Mucosa of descending colon (tissue), 3 donors: ENCODE measurements at regions not wholly inside any gene's neighbourhood (a gene's known extent, or its start where the extent isn't known, plus 50 kb on each side); places are given as distances from the start of the nearest gene placed in this dataset.

ENCODE experiments used
- ATAC-seq: fragments of 200-7000 bp; cut with Tn5 transposase; one replicate; pipeline ENCODE4 v1.9.1; 2020; ENCODE audit warnings: mild to moderate bottlenecking, moderate library complexity
- DNase-seq, 3 donors: peaks; one replicate each; pipeline ENCODE4 v3.0.0-alpha.2; 2020
- H3K36me3 ChIP-seq: fragments of 200-600 bp; one replicate; pipeline ENCODE4 v1.8.0; 2021; ENCODE audit warnings: low read depth, mild to moderate bottlenecking
- H3K4me1 ChIP-seq: fragments of 200-600 bp; one replicate; pipeline ENCODE4 v1.8.0; 2021; ENCODE audit warnings: low read depth, mild to moderate bottlenecking
- H3K4me3 ChIP-seq: fragments of 200-600 bp; one replicate; pipeline ENCODE4 v1.8.0; 2021; ENCODE audit warnings: mild to moderate bottlenecking
- H3K9me3 ChIP-seq: fragments of 200-600 bp; one replicate; pipeline ENCODE4 v1.8.0; 2021; ENCODE audit warnings: mild to moderate bottlenecking
- CTCF ChIP-seq: fragments of 200-600 bp; IDR thresholded peaks from one replicate; pipeline ENCODE4 v1.8.0; 2022; ENCODE audit warnings: antibody characterized with exemption, mild to moderate bottlenecking
- intact Hi-C, 2 donors: fragments of 100-400 bp; cut with DNase I in 1 of 2; cut with micrococcal nuclease in 1 of 2; formaldehyde crosslinking; loops; one replicate each; pipeline versions ENCODE4 v1.11.0 to v1.11.1; 2022; cut with DNase I, micrococcal nuclease
- donor health status: DM: no; HTN: no; CAD: no; lungs with moderate emphysema.
- donor health status: DM: no; HTN: no; CAD: no.
- donor health status: DM: no; HTN: yes; CAD: no.

- intact Hi-C loops = no loop called here
- no peak for TF ChIP-seq CTCF
- no peaks in the 10 kb centered on the region for H3K36me3 ChIP-seq
- no peaks in the 10 kb centered on the region for H3K4me1 ChIP-seq
- no peaks in the 10 kb centered on the region for H3K9me3 ChIP-seq
- ATAC-seq = no peak
- DNase-seq = no peak
- no peak overlapping the region for H3K4me3 ChIP-seq
Observed at GRCh38 chr9:87278971-87279733, 218.5 kb upstream of the DAPK1 start.

- ATAC-seq = no peak
- intact Hi-C loops = no loop called here
- no peaks in the 10 kb centered on the region for H3K9me3 ChIP-seq
- H3K36me3 ChIP-seq = no peaks in the 10 kb centered on the region
- no peak overlapping the region for H3K4me3 ChIP-seq
- DNase-seq = no peak
- no peaks in the 10 kb centered on the region for H3K4me1 ChIP-seq
- TF ChIP-seq CTCF = no peak
Observed at GRCh38 chr9:87280421-87280820, 217.2 kb upstream of the DAPK1 start.

GRCh38 chr9:87282538-87282937 is 215.1 kb upstream of the DAPK1 start:
- no peak for ATAC-seq
- TF ChIP-seq CTCF = no peak
- H3K4me3 ChIP-seq = no peak overlapping the region
- no peaks in the 10 kb centered on the region for H3K4me1 ChIP-seq
- intact Hi-C loops = no loop called here
- no peaks in the 10 kb centered on the region for H3K36me3 ChIP-seq
- no peaks in the 10 kb centered on the region for H3K9me3 ChIP-seq
- DNase-seq = no peak

- ATAC-seq (no peak), DNase-seq (no peak)
- TF ChIP-seq CTCF = no peak
- Histone ChIP-seq H3K4me1 (no peaks in the 10 kb centered on the region), H3K9me3 (no peaks in the 10 kb centered on the region), H3K4me3 (no peak overlapping the region), H3K36me3 (no peaks in the 10 kb centered on the region)
- intact Hi-C loops = no loop called here
Observed at GRCh38 chr9:87283585-87283984, 214.1 kb upstream of the DAPK1 start.

GRCh38 chr9:87285183-87285850 is 212.3 kb upstream of the DAPK1 start:
- H3K9me3 ChIP-seq = no peaks in the 10 kb centered on the region
- DNase-seq (peak in 1 of 3 donors; percentile 31), ATAC-seq (no peak)
- H3K36me3 ChIP-seq = no peaks in the 10 kb centered on the region
- H3K4me3 ChIP-seq = no peak overlapping the region
- TF ChIP-seq CTCF = no peak
- intact Hi-C loops = no loop called here
- H3K4me1 ChIP-seq = no peaks in the 10 kb centered on the region
